Adrenal gland (tissue), 9 donors: ENCODE measurements at regions not wholly inside any gene's neighbourhood (a gene's known extent, or its start where the extent isn't known, plus 50 kb on each side); places are given as distances from the start of the nearest gene placed in this dataset.
"Not testable (repeated sequence)": the region's sequence is repeated elsewhere in the genome, so short reads cannot be mapped to it uniquely, and the experiment has no call there.

Experiments
- DNase-seq, 7 donors: peaks; one replicate each; pipeline ENCODE4 v3.0.0-alpha.2; 2019 to 2020
- H3K27ac ChIP-seq, 5 donors: fragments of 200-600 bp; sonication (generic) in 4 of 5; 1 replicate in 3 of 5; 2 replicates in 2 of 5; pipeline versions ENCODE4 v1.5.1 to v1.8.0; 2016 to 2020; ENCODE audit warnings: mild to moderate bottlenecking in 1 of 5
- H3K27me3 ChIP-seq: fragments of 200-600 bp; 2 replicates; pipeline ENCODE4 v1.8.0; 2021
- H3K36me3 ChIP-seq, 2 donors: fragments of 200-600 bp; replicated peaks in 1 of 2; 1 replicate in 1 of 2; 2 replicates in 1 of 2; pipeline versions ENCODE4 v1.5.1 to v1.8.0; 2018 to 2022
- H3K4me1 ChIP-seq, 2 donors: fragments of 200-600 bp; replicated peaks in 1 of 2; 1 replicate in 1 of 2; 2 replicates in 1 of 2; pipeline versions ENCODE4 v1.5.1 to v1.8.0; 2018 to 2021
- H3K4me3 ChIP-seq, 4 donors: fragments of 200-600 bp; sonication (generic) in 3 of 4; one replicate each; pipeline ENCODE4 v1.5.1; 2016 to 2018
- H3K9me3 ChIP-seq, 3 donors: fragments of 200-600 bp; sonication (generic) in 1 of 3; replicated peaks in 1 of 3; 1 replicate in 2 of 3; 2 replicates in 1 of 3; pipeline versions ENCODE4 v1.5.1 to v1.8.0; 2016 to 2021
- POLR2A ChIP-seq, 2 donors: fragments of 450-650 bp; IDR thresholded peaks; one replicate each; pipeline ENCODE4 v1.6.1; 2017; ENCODE audit warnings: antibody characterized with exemption in 2 of 2, mild to moderate bottlenecking in 2 of 2, moderate library complexity in 1 of 2
- WGBS, 4 donors: extraction: QIAGEN DNeasy Blood & Tissue Kit in 2 of 4; methylation state at CpG; one replicate each; pipeline versions ENCODE4 v1.1.5 to v1.1.7; 2013 to 2017; 5-methylcytosine and 5-hydroxymethylcytosine counted together
- intact Hi-C, 2 donors: fragments of 100-400 bp; cut with DNase I; formaldehyde crosslinking; loops; one replicate each; pipeline versions ENCODE4 v1.14.1 to v1.15.0; 2022 to 2023
- TF ChIP-seq, protein P1 (sequence below), 6 experiments: fragments of 450-650 bp in 4 of 6; fragments of 200-600 bp in 2 of 6; sonication (generic) in 1 of 6; IDR thresholded peaks; 1 replicate in 5 of 6; 2 replicates in 1 of 6; pipeline versions ENCODE4 v1.5.1 to v1.8.0; 2016 to 2021; ENCODE audit warnings: antibody characterized with exemption in 6 of 6, mild to moderate bottlenecking in 2 of 6, moderate library complexity in 1 of 6
- donor health status: healthy with polysubstance abuse.
- donor health status: Bipolar disorder and iron deficiency.
- donor health status: DM: yes; HTN: yes; CAD: no.
- donor health status: DM: no; HTN: no; CAD: no.
- donor health status: DM: no; HTN: no; CAD: no.

DNA sequence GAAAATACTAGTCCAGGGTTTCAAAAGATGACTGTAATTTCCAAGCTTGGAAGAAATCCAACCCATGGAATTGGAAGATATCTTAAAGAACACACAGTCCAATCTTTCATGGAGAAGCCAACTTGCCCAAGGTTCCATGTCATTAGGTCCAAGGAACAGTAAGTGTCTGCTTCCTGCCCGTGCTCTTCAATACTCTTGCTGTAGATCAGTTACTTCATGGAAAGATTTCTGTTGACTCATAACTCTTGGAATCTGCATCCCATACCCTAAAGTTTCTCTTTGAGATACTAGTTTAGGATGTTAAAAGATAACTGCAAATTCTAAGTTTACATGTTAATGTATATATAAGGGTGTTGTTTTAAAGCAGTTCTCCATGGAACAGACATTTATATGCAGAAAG lies 127.9 kb upstream of the SLC13A1 start:
- WGBS, 4 donors = 86 to 95% (median 91%) methylated on average over 1 of the region's 1 CpG
- H3K4me3 ChIP-seq = no peak overlapping the region
- intact Hi-C loops = no loop called here
- H3K27ac ChIP-seq = no peak overlapping the region
- H3K27me3 ChIP-seq = no peaks in the 10 kb centered on the region
- TF ChIP-seq, protein P1, sequence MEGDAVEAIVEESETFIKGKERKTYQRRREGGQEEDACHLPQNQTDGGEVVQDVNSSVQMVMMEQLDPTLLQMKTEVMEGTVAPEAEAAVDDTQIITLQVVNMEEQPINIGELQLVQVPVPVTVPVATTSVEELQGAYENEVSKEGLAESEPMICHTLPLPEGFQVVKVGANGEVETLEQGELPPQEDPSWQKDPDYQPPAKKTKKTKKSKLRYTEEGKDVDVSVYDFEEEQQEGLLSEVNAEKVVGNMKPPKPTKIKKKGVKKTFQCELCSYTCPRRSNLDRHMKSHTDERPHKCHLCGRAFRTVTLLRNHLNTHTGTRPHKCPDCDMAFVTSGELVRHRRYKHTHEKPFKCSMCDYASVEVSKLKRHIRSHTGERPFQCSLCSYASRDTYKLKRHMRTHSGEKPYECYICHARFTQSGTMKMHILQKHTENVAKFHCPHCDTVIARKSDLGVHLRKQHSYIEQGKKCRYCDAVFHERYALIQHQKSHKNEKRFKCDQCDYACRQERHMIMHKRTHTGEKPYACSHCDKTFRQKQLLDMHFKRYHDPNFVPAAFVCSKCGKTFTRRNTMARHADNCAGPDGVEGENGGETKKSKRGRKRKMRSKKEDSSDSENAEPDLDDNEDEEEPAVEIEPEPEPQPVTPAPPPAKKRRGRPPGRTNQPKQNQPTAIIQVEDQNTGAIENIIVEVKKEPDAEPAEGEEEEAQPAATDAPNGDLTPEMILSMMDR (IDR thresholded peaks at IDR 0.05) = no peak
- no peak for TF ChIP-seq POLR2A (IDR thresholded peaks at IDR 0.05)
- no peak for DNase-seq
- H3K36me3 ChIP-seq = no peaks in the 10 kb centered on the region
- H3K9me3 ChIP-seq = no peaks in the 10 kb centered on the region
- H3K4me1 ChIP-seq = no peaks in the 10 kb centered on the region

DNA sequence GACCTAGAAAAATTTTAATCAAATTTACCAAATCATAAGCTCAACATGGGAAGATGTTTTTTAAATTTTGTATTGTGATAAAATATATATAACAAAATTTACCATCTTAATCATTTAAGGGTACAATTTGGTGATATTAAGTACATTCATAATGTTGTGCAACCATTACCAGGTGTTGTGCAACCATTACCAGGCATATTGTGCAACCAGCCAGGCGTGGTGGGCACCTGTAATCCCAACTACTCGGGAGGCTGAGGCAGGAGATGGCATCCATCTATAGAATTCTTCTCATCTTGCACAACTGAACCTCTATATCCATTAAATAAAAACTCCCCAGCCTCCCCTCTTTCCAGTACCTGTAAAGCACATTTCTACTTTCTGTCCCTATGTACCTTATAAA lies 124.5 kb upstream of the SLC13A1 start:
- no peak for DNase-seq
- H3K27me3 ChIP-seq = no peaks in the 10 kb centered on the region
- no peak overlapping the region for H3K27ac ChIP-seq
- 64 to 77% (median 73%) methylated on average over 2 of the region's 2 CpGs for WGBS, 4 donors
- no peaks in the 10 kb centered on the region for H3K4me1 ChIP-seq
- no peak overlapping the region for H3K4me3 ChIP-seq
- no peak for TF ChIP-seq POLR2A (IDR thresholded peaks at IDR 0.05)
- TF ChIP-seq, protein P1 (IDR thresholded peaks at IDR 0.05) = no peak
- intact Hi-C loops = no loop called here
- H3K36me3 ChIP-seq = no peaks in the 10 kb centered on the region
- no peaks in the 10 kb centered on the region for H3K9me3 ChIP-seq

GRCh38 chr7:123323689-123324088 lies 123.9 kb upstream of the SLC13A1 start:
- TF ChIP-seq, protein P1 (IDR thresholded peaks at IDR 0.05) = no peak
- no peak for TF ChIP-seq POLR2A (IDR thresholded peaks at IDR 0.05)
- H3K36me3 ChIP-seq = no peaks in the 10 kb centered on the region
- DNase-seq = no peak

GRCh38 chr7:123321578-123321977 lies 121.8 kb upstream of the SLC13A1 start:
- H3K4me3 ChIP-seq, intact Hi-C loops, H3K27ac ChIP-seq, H3K36me3 ChIP-seq, H3K9me3 ChIP-seq, DNase-seq, H3K27me3 ChIP-seq, H3K4me1 ChIP-seq: not testable (repeated sequence)
- WGBS, 4 donors = 79 to 87% (median 82%) methylated on average over 5 of the region's 5 CpGs

More at GRCh38 chr7:123323689-123324088, 123.9 kb upstream of the SLC13A1 start:
- Histone ChIP-seq H3K4me3 (no peak overlapping the region), H3K4me1 (no peaks in the 10 kb centered on the region), H3K27me3 (no peaks in the 10 kb centered on the region), H3K27ac (no peak overlapping the region), H3K9me3 (no peaks in the 10 kb centered on the region)
- intact Hi-C loops = no loop called here

- H3K4me3 ChIP-seq = no peak overlapping the region
- intact Hi-C loops = no loop called here
- H3K9me3 ChIP-seq = no peaks in the 10 kb centered on the region
- TF ChIP-seq, protein P1 (IDR thresholded peaks at IDR 0.05) = no peak
- TF ChIP-seq POLR2A (IDR thresholded peaks at IDR 0.05) = no peak
- H3K27me3 ChIP-seq = no peaks in the 10 kb centered on the region
- H3K27ac ChIP-seq = no peak overlapping the region
- H3K4me1 ChIP-seq = no peaks in the 10 kb centered on the region
- DNase-seq = no peak
- WGBS, 4 donors = 78 to 89% (median 87%) methylated on average over 3 of the region's 3 CpGs
- H3K36me3 ChIP-seq = no peaks in the 10 kb centered on the region
Observed at GRCh38 chr7:123319911-123320310, 120.1 kb upstream of the SLC13A1 start.
